K562 (cell line): ENCODE measurements at regions not wholly inside any gene's neighbourhood (a gene's known extent, or its start where the extent isn't known, plus 50 kb on each side); places are given as distances from the start of the nearest gene placed in this dataset.

Experiments used
- ATAC-seq: fragments of 200-7000 bp; cut with Tn5 transposase; 3 replicates; pipeline ENCODE4 v1.9.1; 2020; ENCODE audit warnings: moderate library complexity
- BruUV-seq: library from RNA; stranded (reverse); fragments of 400-500 nt; replicated peaks from 2 replicates; lab custom pipeline; 2021; lab: Mats Ljungman, UMichigan
- CTCF ChIA-PET: fragments of 300-600 bp; formaldehyde crosslinking; extraction: SDS; loops from one replicate; lab custom pipeline; 2021; ENCODE audit warnings: low intra/inter-chr PET ratio; lab: Yijun Ruan, JAX
- POLR2A ChIA-PET: fragments of 300-600, 350-650 bp; sonication (Branson Sonifier 250); formaldehyde crosslinking; extraction: SDS; loops from one replicate; lab custom pipeline; 2021; ENCODE audit warnings: antibody characterized with exemption, inconsistent platforms; lab: Yijun Ruan, JAX
- DNase-seq, 4 experiments: peaks; one replicate each; pipeline versions ENCODE4 v3.0.0 to v3.0.0-alpha.2; 2011 to 2018; ENCODE audit warnings: low spot score in 3 of 4, mixed read lengths in 3 of 4; ENCODE audit errors: extremely low read depth in 1 of 4
- FAIRE-seq: peaks from 2 replicates; lab custom pipeline; 2011; peaks lifted over from hg19 to GRCh38; lab: Jason Lieb, UNC
- H2AFZ ChIP-seq: 2 replicates; pipeline ENCODE4 v1.6.0; 2011; ENCODE audit warnings: low read depth, low read length, control low read depth, inconsistent platforms
- H3K27ac ChIP-seq: fragments of 200-600 bp; 3 replicates; pipeline ENCODE4 v1.8.0; 2011; ENCODE audit warnings: low read depth, mild to moderate bottlenecking, control low read depth, inconsistent platforms, low read length, moderate library complexity, mixed read lengths; ENCODE audit errors: extremely low read depth
- H3K27me3 ChIP-seq, 2 experiments: fragments of 300-600 bp in 1 of 2; 2 replicates in 1 of 2; 3 replicates in 1 of 2; pipeline versions ENCODE4 v1.6.0 to v1.8.0; 2011; ENCODE audit warnings: inconsistent platforms in 2 of 2, low read length in 2 of 2, mild to moderate bottlenecking in 1 of 2, mixed read lengths in 1 of 2, moderate library complexity in 1 of 2; ENCODE audit not compliant: control insufficient read depth in 2 of 2, insufficient read depth in 2 of 2
- H3K36me3 ChIP-seq: fragments of 300-600 bp; 3 replicates; pipeline ENCODE4 v1.8.0; 2011; ENCODE audit warnings: mild to moderate bottlenecking, low read length, inconsistent platforms; ENCODE audit not compliant: control insufficient read depth, insufficient read depth
- H3K4me1 ChIP-seq, 2 experiments: fragments of 200-600 bp in 1 of 2; replicated peaks in 1 of 2; 2 replicates in 1 of 2; 3 replicates in 1 of 2; pipeline versions ENCODE4 v1.5.1 to v1.8.0; 2011; ENCODE audit warnings: inconsistent platforms in 2 of 2, low read length in 2 of 2, mild to moderate bottlenecking in 1 of 2, mixed read lengths in 1 of 2, moderate library complexity in 1 of 2; ENCODE audit not compliant: control insufficient read depth in 2 of 2, insufficient read depth in 2 of 2
- H3K4me2 ChIP-seq: 2 replicates; pipeline ENCODE4 v1.6.1; 2011; ENCODE audit warnings: low read length, control low read depth, inconsistent platforms, mixed read lengths; ENCODE audit not compliant: insufficient read depth
- H3K4me3 ChIP-seq: fragments of 200-600 bp; sonication (generic), shearing (Covaris generic); 2 replicates; pipeline ENCODE4 v1.5.1; 2016; ENCODE audit warnings: control low read depth, inconsistent platforms
- H3K79me2 ChIP-seq: fragments of 200-600 bp; 3 replicates; pipeline ENCODE4 v1.8.0; 2011; ENCODE audit warnings: low read length, inconsistent platforms; ENCODE audit not compliant: control insufficient read depth, insufficient read depth
- H3K9ac ChIP-seq, 2 experiments: 2 replicates each; pipeline versions ENCODE4 v1.6.0 to v1.6.1; 2011; ENCODE audit warnings: low read depth in 2 of 2, low read length in 2 of 2, control low read depth in 1 of 2, inconsistent platforms in 1 of 2, mild to moderate bottlenecking in 1 of 2, mixed read lengths in 1 of 2; ENCODE audit not compliant: insufficient read depth in 1 of 2
- H3K9me1 ChIP-seq: one replicate; pipeline ENCODE4 v1.6.0; 2011; ENCODE audit warnings: inconsistent platforms, mild to moderate bottlenecking, low read length, moderate library complexity; ENCODE audit not compliant: control insufficient read depth, insufficient read depth
- H3K9me3 ChIP-seq: replicated peaks from 2 replicates; pipeline ENCODE4 v1.5.1; 2011; ENCODE audit warnings: low read depth, low read length, inconsistent platforms; ENCODE audit not compliant: control insufficient read depth, insufficient read depth
- H4K20me1 ChIP-seq: replicated peaks from 2 replicates; pipeline ENCODE4 v1.6.1; 2011; ENCODE audit warnings: low read length, inconsistent platforms, mixed read lengths; ENCODE audit not compliant: control insufficient read depth, insufficient read depth
- BCL6 ChIP-seq: fragments of 250-450 bp; sonication (Bioruptor Pico); IDR thresholded peaks from 2 replicates; pipeline ENCODE4 v1.4.0; 2020
- BCLAF1 ChIP-seq, 2 experiments: fragments of 450-650 bp in 1 of 2; IDR thresholded peaks; 2 replicates each; pipeline ENCODE4 v1.6.1; 2011 to 2017; ENCODE audit warnings: low read depth in 2 of 2, antibody characterized with exemption in 1 of 2, borderline replicate concordance in 1 of 2, low read length in 1 of 2, mild to moderate bottlenecking in 1 of 2, mixed read lengths in 1 of 2; ENCODE audit not compliant: control insufficient read depth in 1 of 2
- EHMT2 ChIP-seq: fragments of 450-650 bp; IDR thresholded peaks from 2 replicates; pipeline ENCODE4 v1.6.1; 2018; ENCODE audit warnings: antibody characterized with exemption
- ELF2 ChIP-seq: fragments of 250-450 bp; sonication (Bioruptor Pico); IDR thresholded peaks from 2 replicates; pipeline ENCODE4 v1.5.0; 2021; ENCODE audit warnings: mild to moderate bottlenecking
- GABPB2 ChIP-seq: fragments of 250-450 bp; sonication (Bioruptor Pico); conservative IDR thresholded peaks from 2 replicates; pipeline ENCODE4 v1.5.1; 2021; ENCODE audit warnings: mild to moderate bottlenecking
- MLX ChIP-seq, 2 experiments: fragments of 450-650 bp in 1 of 2; sonication (generic) in 1 of 2; formaldehyde crosslinking; conservative IDR thresholded peaks; 2 replicates each; pipeline versions ENCODE4 v1.4.0 to v1.8.1; 2020 to 2022; ENCODE audit warnings: mild to moderate bottlenecking in 1 of 2, missing genetic modification reagents in 1 of 2
- NFATC3 ChIP-seq: fragments of 450-650 bp; IDR thresholded peaks from 2 replicates; pipeline ENCODE4 v1.6.1; 2017; ENCODE audit warnings: mild to moderate bottlenecking
- PHF20 ChIP-seq: fragments of 450-650 bp; IDR thresholded peaks from 2 replicates; pipeline ENCODE4 v1.6.1; 2018; ENCODE audit not compliant: partially characterized antibody
- ZNF212 ChIP-seq: fragments of 450-650 bp; formaldehyde crosslinking; IDR thresholded peaks from 2 replicates; pipeline ENCODE4 v1.4.0; 2020; ENCODE audit warnings: mild to moderate bottlenecking
- ZNF583 ChIP-seq: fragments of 250-450 bp; sonication (Bioruptor Pico); IDR thresholded peaks from 2 replicates; pipeline ENCODE4 v1.4.0; 2020
- ZNF76 ChIP-seq: fragments of 250-450 bp; sonication (Bioruptor Pico); IDR thresholded peaks from 2 replicates; pipeline ENCODE4 v1.4.0; 2020; ENCODE audit warnings: mild to moderate bottlenecking, moderate library complexity, borderline replicate concordance
- ZNF766 ChIP-seq: fragments of 200-800 bp; sonication (Bioruptor generic); conservative IDR thresholded peaks from 2 replicates; pipeline ENCODE4 v1.6.1; 2016; ENCODE audit warnings: missing genetic modification characterization, missing compliant biosample characterization
- WGBS: fragments of 100-300 bp; shearing (Covaris generic); methylation state at CpG from one replicate; pipeline ENCODE4 v1.1.6; 2016; ENCODE audit warnings: low coverage, mixed read lengths; ENCODE audit not compliant: insufficient coverage; ENCODE audit errors: missing lambda C conversion rate; 5-methylcytosine and 5-hydroxymethylcytosine counted together
- in situ Hi-C: fragments of 300-500 bp; cut with MboI; formaldehyde crosslinking; loops from 4 replicates; pipeline ENCODE4 v1.15.0; 2018; ENCODE audit warnings: inconsistent platforms, mixed read lengths
- intact Hi-C: fragments of 100-400 bp; cut with micrococcal nuclease; formaldehyde crosslinking; loops from 2 replicates; pipeline ENCODE4 v1.14.2; 2022
- TF ChIP-seq, protein P1 (sequence below): sonication (generic); formaldehyde crosslinking; IDR thresholded peaks from 2 replicates; pipeline ENCODE4 v1.4.0; 2020; ENCODE audit warnings: mild to moderate bottlenecking, missing genetic modification reagents

GRCh38 chr2:223109341-223109740, 57.4 kb downstream of the KCNE4 start:
- H3K36me3 ChIP-seq = no peaks in the 10 kb centered on the region
- no peaks in the 10 kb centered on the region for H3K9me1 ChIP-seq
- FAIRE-seq (no peak), DNase-seq (no peak), ATAC-seq (no peak)
- no peaks in the 10 kb centered on the region for H3K9me3 ChIP-seq
- no peaks in the 10 kb centered on the region for H3K4me1 ChIP-seq
- POLR2A ChIA-PET = no interaction called here
- H2AFZ ChIP-seq = no peak overlapping the region
- TF ChIP-seq ZNF766 (no peak), ZNF583 (no peak), GABPB2 (no peak), NFATC3 (no peak), ZNF212 (CRISPR knock-in tag) (no peak), BCL6 (CRISPR knock-in tag) (no peak)
- CTCF ChIA-PET = no interaction called here
- no peaks in the 10 kb centered on the region; a peak in 1 of 5 replicates for H3K27me3 ChIP-seq
- in situ Hi-C loops (no loop called here), intact Hi-C loops (no loop called here)
- H3K4me3 ChIP-seq = no peak overlapping the region
- no peaks in the 10 kb centered on the region for H3K79me2 ChIP-seq
- no peak overlapping the region for H3K9ac ChIP-seq
- H3K27ac ChIP-seq = no peak overlapping the region
- no peak overlapping the region for H3K4me2 ChIP-seq
- WGBS = 0% methylated on average over 3 of the region's 3 CpGs
- no peaks in the 10 kb centered on the region for H4K20me1 ChIP-seq
- BruUV-seq = no TSS peak

- no peak for DNase-seq
- H3K79me2 ChIP-seq = no peaks in the 10 kb centered on the region
- ATAC-seq = no peak
- in situ Hi-C loops = no loop called here
- ChIA-PET POLR2A (no interaction called here), CTCF (no interaction called here)
- H3K4me1 ChIP-seq = no peaks in the 10 kb centered on the region
- BruUV-seq = no TSS peak
- no peaks in the 10 kb centered on the region for H3K36me3 ChIP-seq
- intact Hi-C loops = no loop called here
- no peaks in the 10 kb centered on the region for H3K9me3 ChIP-seq
- FAIRE-seq = no peak
- no peak overlapping the region for H3K4me2 ChIP-seq
- no peak overlapping the region for H2AFZ ChIP-seq
- no peaks in the 10 kb centered on the region for H4K20me1 ChIP-seq
- H3K9ac ChIP-seq = no peak overlapping the region
- H3K9me1 ChIP-seq = no peaks in the 10 kb centered on the region
- H3K27ac ChIP-seq = no peak overlapping the region
- H3K27me3 ChIP-seq = no peaks in the 10 kb centered on the region
- H3K4me3 ChIP-seq = no peak overlapping the region
- no peak for TF ChIP-seq ZNF76 (CRISPR knock-in tag)
- TF ChIP-seq, protein P1, sequence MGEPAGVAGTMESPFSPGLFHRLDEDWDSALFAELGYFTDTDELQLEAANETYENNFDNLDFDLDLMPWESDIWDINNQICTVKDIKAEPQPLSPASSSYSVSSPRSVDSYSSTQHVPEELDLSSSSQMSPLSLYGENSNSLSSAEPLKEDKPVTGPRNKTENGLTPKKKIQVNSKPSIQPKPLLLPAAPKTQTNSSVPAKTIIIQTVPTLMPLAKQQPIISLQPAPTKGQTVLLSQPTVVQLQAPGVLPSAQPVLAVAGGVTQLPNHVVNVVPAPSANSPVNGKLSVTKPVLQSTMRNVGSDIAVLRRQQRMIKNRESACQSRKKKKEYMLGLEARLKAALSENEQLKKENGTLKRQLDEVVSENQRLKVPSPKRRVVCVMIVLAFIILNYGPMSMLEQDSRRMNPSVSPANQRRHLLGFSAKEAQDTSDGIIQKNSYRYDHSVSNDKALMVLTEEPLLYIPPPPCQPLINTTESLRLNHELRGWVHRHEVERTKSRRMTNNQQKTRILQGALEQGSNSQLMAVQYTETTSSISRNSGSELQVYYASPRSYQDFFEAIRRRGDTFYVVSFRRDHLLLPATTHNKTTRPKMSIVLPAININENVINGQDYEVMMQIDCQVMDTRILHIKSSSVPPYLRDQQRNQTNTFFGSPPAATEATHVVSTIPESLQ = no peak
- TF ChIP-seq ELF2 (CRISPR knock-in tag) = no peak
- TF ChIP-seq EHMT2 = no peak
- no peak for TF ChIP-seq PHF20
- no peak for TF ChIP-seq MLX (CRISPR knock-in tag; conservative IDR thresholded peaks at IDR 0.05)
- TF ChIP-seq BCLAF1 (IDR thresholded peaks at IDR 0.05; ENCODE audit: borderline replicate concordance in 1 of 2, control insufficient read depth in 1 of 2, low read depth in 2 of 2, low read length in 1 of 2) = no peak
Observed at GRCh38 chr2:223113161-223113560, 61.2 kb downstream of the KCNE4 start.
